K562 (cell line): ENCODE measurements at regions not wholly inside any gene's neighbourhood (a gene's known extent, or its start where the extent isn't known, plus 50 kb on each side); places are given as distances from the start of the nearest gene placed in this dataset.

Experiments used
- ATAC-seq: fragments of 200-7000 bp; cut with Tn5 transposase; 3 replicates; pipeline ENCODE4 v1.9.1; 2020; ENCODE audit warnings: moderate library complexity
- BruUV-seq: library from RNA; stranded (reverse); fragments of 400-500 nt; replicated peaks from 2 replicates; lab custom pipeline; 2021; lab: Mats Ljungman, UMichigan
- CTCF ChIA-PET: fragments of 300-600 bp; formaldehyde crosslinking; extraction: SDS; loops from one replicate; lab custom pipeline; 2021; ENCODE audit warnings: low intra/inter-chr PET ratio; lab: Yijun Ruan, JAX
- POLR2A ChIA-PET: fragments of 300-600, 350-650 bp; sonication (Branson Sonifier 250); formaldehyde crosslinking; extraction: SDS; loops from one replicate; lab custom pipeline; 2021; ENCODE audit warnings: antibody characterized with exemption, inconsistent platforms; lab: Yijun Ruan, JAX
- DNase-seq, 4 experiments: peaks; one replicate each; pipeline versions ENCODE4 v3.0.0 to v3.0.0-alpha.2; 2011 to 2018; ENCODE audit warnings: low spot score in 3 of 4, mixed read lengths in 3 of 4; ENCODE audit errors: extremely low read depth in 1 of 4
- FAIRE-seq: peaks from 2 replicates; lab custom pipeline; 2011; peaks lifted over from hg19 to GRCh38; lab: Jason Lieb, UNC
- H2AFZ ChIP-seq: 2 replicates; pipeline ENCODE4 v1.6.0; 2011; ENCODE audit warnings: low read depth, low read length, control low read depth, inconsistent platforms
- H3K27ac ChIP-seq: fragments of 200-600 bp; 3 replicates; pipeline ENCODE4 v1.8.0; 2011; ENCODE audit warnings: low read depth, mild to moderate bottlenecking, control low read depth, inconsistent platforms, low read length, moderate library complexity, mixed read lengths; ENCODE audit errors: extremely low read depth
- H3K27me3 ChIP-seq, 2 experiments: fragments of 300-600 bp in 1 of 2; 2 replicates in 1 of 2; 3 replicates in 1 of 2; pipeline versions ENCODE4 v1.6.0 to v1.8.0; 2011; ENCODE audit warnings: inconsistent platforms in 2 of 2, low read length in 2 of 2, mild to moderate bottlenecking in 1 of 2, mixed read lengths in 1 of 2, moderate library complexity in 1 of 2; ENCODE audit not compliant: control insufficient read depth in 2 of 2, insufficient read depth in 2 of 2
- H3K36me3 ChIP-seq: fragments of 300-600 bp; 3 replicates; pipeline ENCODE4 v1.8.0; 2011; ENCODE audit warnings: mild to moderate bottlenecking, low read length, inconsistent platforms; ENCODE audit not compliant: control insufficient read depth, insufficient read depth
- H3K4me1 ChIP-seq, 2 experiments: fragments of 200-600 bp in 1 of 2; replicated peaks in 1 of 2; 2 replicates in 1 of 2; 3 replicates in 1 of 2; pipeline versions ENCODE4 v1.5.1 to v1.8.0; 2011; ENCODE audit warnings: inconsistent platforms in 2 of 2, low read length in 2 of 2, mild to moderate bottlenecking in 1 of 2, mixed read lengths in 1 of 2, moderate library complexity in 1 of 2; ENCODE audit not compliant: control insufficient read depth in 2 of 2, insufficient read depth in 2 of 2
- H3K4me2 ChIP-seq: 2 replicates; pipeline ENCODE4 v1.6.1; 2011; ENCODE audit warnings: low read length, control low read depth, inconsistent platforms, mixed read lengths; ENCODE audit not compliant: insufficient read depth
- H3K4me3 ChIP-seq: fragments of 200-600 bp; sonication (generic), shearing (Covaris generic); 2 replicates; pipeline ENCODE4 v1.5.1; 2016; ENCODE audit warnings: control low read depth, inconsistent platforms
- H3K79me2 ChIP-seq: fragments of 200-600 bp; 3 replicates; pipeline ENCODE4 v1.8.0; 2011; ENCODE audit warnings: low read length, inconsistent platforms; ENCODE audit not compliant: control insufficient read depth, insufficient read depth
- H3K9ac ChIP-seq, 2 experiments: 2 replicates each; pipeline versions ENCODE4 v1.6.0 to v1.6.1; 2011; ENCODE audit warnings: low read depth in 2 of 2, low read length in 2 of 2, control low read depth in 1 of 2, inconsistent platforms in 1 of 2, mild to moderate bottlenecking in 1 of 2, mixed read lengths in 1 of 2; ENCODE audit not compliant: insufficient read depth in 1 of 2
- H3K9me1 ChIP-seq: one replicate; pipeline ENCODE4 v1.6.0; 2011; ENCODE audit warnings: inconsistent platforms, mild to moderate bottlenecking, low read length, moderate library complexity; ENCODE audit not compliant: control insufficient read depth, insufficient read depth
- H3K9me3 ChIP-seq: replicated peaks from 2 replicates; pipeline ENCODE4 v1.5.1; 2011; ENCODE audit warnings: low read depth, low read length, inconsistent platforms; ENCODE audit not compliant: control insufficient read depth, insufficient read depth
- H4K20me1 ChIP-seq: replicated peaks from 2 replicates; pipeline ENCODE4 v1.6.1; 2011; ENCODE audit warnings: low read length, inconsistent platforms, mixed read lengths; ENCODE audit not compliant: control insufficient read depth, insufficient read depth
- ETV5 ChIP-seq: sonication (generic); formaldehyde crosslinking; IDR thresholded peaks from 2 replicates; pipeline ENCODE4 v1.4.0; 2020; ENCODE audit warnings: low read depth, mild to moderate bottlenecking, missing genetic modification reagents
- NCOA2 ChIP-seq, 2 experiments: fragments of 450-650 bp; IDR thresholded peaks; 2 replicates each; pipeline ENCODE4 v1.6.1; 2018; ENCODE audit warnings: mild to moderate bottlenecking in 2 of 2, moderate library complexity in 1 of 2; ENCODE audit not compliant: partially characterized antibody in 2 of 2
- NFIC ChIP-seq: fragments of 450-650 bp; IDR thresholded peaks from 2 replicates; pipeline ENCODE4 v1.6.1; 2017; ENCODE audit warnings: mild to moderate bottlenecking, inconsistent platforms
- WGBS: fragments of 100-300 bp; shearing (Covaris generic); methylation state at CpG from one replicate; pipeline ENCODE4 v1.1.6; 2016; ENCODE audit warnings: low coverage, mixed read lengths; ENCODE audit not compliant: insufficient coverage; ENCODE audit errors: missing lambda C conversion rate; 5-methylcytosine and 5-hydroxymethylcytosine counted together
- in situ Hi-C: fragments of 300-500 bp; cut with MboI; formaldehyde crosslinking; loops from 4 replicates; pipeline ENCODE4 v1.15.0; 2018; ENCODE audit warnings: inconsistent platforms, mixed read lengths
- intact Hi-C: fragments of 100-400 bp; cut with micrococcal nuclease; formaldehyde crosslinking; loops from 2 replicates; pipeline ENCODE4 v1.14.2; 2022
- TF ChIP-seq, protein P1 (sequence below): fragments of 200-800 bp; sonication (Bioruptor generic); IDR thresholded peaks from 2 replicates; pipeline ENCODE4 v1.6.1; 2016; ENCODE audit warnings: missing genetic modification characterization, missing compliant biosample characterization

DNA sequence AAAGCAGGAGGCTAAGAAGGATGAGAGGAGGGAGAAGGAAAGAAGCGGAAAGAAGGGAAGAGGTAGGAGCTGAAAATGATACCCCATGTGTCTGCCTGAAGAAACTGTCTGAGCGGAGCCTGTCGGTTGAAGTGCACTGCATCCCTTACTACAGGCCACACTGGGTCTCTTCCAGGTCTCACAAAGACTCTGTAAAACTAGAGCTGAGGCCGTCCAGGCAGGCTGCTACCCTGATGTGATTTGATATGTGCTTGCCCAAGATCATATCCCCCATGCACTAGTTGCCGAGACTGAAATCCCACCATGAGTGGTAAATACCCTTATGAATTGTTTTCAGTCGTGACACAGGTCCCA, 134.4 kb downstream of the MAIP1 start:
- DNase-seq = no peak
- Histone ChIP-seq H3K4me2 (no peak overlapping the region), H4K20me1 (no peaks in the 10 kb centered on the region), H3K27me3 (no peaks in the 10 kb centered on the region), H3K79me2 (no peaks in the 10 kb centered on the region), H3K4me1 (no peaks in the 10 kb centered on the region), H3K9ac (no peak overlapping the region), H3K36me3 (no peaks in the 10 kb centered on the region), H3K9me3 (no peaks in the 10 kb centered on the region), H2AFZ (no peak overlapping the region), H3K4me3 (no peak overlapping the region), H3K9me1 (no peaks in the 10 kb centered on the region), H3K27ac (no peak overlapping the region)
- intact Hi-C loops = no loop called here
- in situ Hi-C loops = no loop called here
- BruUV-seq = no TSS peak
- ATAC-seq = no peak
- ChIA-PET CTCF (no interaction called here), POLR2A (interaction anchor here (0.6 to 1.6 kb wide), 2 partner anchors 11 to 1121 kb away, joined by 3 read pairs; no protein-coding TSS in a partner anchor)
- WGBS = 36% methylated on average over 3 of the region's 6 CpGs
- no peak for TF ChIP-seq NFIC
- no peak for TF ChIP-seq ETV5 (CRISPR knock-in tag)
- TF ChIP-seq, protein P1, sequence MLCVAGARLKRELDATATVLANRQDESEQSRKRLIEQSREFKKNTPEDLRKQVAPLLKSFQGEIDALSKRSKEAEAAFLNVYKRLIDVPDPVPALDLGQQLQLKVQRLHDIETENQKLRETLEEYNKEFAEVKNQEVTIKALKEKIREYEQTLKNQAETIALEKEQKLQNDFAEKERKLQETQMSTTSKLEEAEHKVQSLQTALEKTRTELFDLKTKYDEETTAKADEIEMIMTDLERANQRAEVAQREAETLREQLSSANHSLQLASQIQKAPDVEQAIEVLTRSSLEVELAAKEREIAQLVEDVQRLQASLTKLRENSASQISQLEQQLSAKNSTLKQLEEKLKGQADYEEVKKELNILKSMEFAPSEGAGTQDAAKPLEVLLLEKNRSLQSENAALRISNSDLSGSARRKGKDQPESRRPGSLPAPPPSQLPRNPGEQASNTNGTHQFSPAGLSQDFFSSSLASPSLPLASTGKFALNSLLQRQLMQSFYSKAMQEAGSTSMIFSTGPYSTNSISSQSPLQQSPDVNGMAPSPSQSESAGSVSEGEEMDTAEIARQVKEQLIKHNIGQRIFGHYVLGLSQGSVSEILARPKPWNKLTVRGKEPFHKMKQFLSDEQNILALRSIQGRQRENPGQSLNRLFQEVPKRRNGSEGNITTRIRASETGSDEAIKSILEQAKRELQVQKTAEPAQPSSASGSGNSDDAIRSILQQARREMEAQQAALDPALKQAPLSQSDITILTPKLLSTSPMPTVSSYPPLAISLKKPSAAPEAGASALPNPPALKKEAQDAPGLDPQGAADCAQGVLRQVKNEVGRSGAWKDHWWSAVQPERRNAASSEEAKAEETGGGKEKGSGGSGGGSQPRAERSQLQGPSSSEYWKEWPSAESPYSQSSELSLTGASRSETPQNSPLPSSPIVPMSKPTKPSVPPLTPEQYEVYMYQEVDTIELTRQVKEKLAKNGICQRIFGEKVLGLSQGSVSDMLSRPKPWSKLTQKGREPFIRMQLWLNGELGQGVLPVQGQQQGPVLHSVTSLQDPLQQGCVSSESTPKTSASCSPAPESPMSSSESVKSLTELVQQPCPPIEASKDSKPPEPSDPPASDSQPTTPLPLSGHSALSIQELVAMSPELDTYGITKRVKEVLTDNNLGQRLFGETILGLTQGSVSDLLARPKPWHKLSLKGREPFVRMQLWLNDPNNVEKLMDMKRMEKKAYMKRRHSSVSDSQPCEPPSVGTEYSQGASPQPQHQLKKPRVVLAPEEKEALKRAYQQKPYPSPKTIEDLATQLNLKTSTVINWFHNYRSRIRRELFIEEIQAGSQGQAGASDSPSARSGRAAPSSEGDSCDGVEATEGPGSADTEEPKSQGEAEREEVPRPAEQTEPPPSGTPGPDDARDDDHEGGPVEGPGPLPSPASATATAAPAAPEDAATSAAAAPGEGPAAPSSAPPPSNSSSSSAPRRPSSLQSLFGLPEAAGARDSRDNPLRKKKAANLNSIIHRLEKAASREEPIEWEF = no peak
- TF ChIP-seq NCOA2 (IDR thresholded peaks at IDR 0.05; ENCODE audit: partially characterized antibody in 2 of 2) = no peak
- FAIRE-seq = no peak
